NCI-H345 treated with DMSO at 0.1 percent for 48 hours (cell line): ENCODE measurements at regions not wholly inside any gene's neighbourhood (a gene's known extent, or its start where the extent isn't known, plus 50 kb on each side); places are given as distances from the start of the nearest gene placed in this dataset.

Source experiments
- DNase-seq: peaks from one replicate; lab custom pipeline; 2025; ENCODE audit not compliant: unreplicated experiment; lab: John Stamatoyannopoulos, UW

DNA sequence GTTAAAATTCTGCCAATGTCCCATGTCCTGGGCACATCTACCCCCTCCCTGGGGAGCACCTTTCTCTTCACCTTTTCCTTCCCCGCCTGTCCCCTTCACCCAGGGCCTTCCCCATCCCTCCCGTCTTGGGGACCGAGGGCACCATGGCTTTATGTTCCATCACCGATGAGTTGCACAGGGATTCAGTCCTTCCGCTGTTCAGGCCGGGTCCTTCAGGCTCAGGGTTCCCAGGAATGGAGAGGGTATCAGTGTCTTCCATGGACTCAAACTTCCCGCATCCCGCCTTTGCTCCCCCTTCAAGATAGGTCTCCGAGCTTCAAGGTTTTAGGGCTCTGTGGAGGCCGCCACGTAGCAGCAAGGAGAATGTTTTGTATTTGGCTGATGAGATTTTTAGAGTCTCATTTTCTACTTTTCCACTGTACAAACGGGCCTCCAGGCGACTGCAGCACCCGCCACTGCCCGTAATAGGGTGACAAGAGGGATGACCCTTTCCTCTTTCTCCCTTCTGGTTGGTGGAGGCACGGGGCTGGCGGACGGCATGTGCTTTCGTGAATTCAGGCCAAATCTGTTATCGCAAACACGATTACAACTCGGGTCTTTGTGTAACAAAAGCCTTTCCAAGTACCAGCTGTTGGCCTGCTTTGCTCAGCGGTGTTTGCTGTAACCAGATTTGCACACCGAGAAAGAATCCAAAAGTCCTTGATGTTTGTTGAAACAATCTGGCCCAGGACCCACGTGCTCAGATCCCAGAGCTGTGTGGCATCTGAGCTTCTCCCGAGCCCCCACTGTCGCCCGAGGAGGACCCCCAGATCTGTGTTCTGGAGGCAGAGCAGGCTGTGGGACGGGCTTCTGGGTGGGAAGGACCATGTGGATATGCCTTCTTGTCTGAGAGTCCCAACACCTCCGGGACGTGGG lies 236.3 kb downstream of the SEC14L1 start:
- DNase-seq: no peak

DNA sequence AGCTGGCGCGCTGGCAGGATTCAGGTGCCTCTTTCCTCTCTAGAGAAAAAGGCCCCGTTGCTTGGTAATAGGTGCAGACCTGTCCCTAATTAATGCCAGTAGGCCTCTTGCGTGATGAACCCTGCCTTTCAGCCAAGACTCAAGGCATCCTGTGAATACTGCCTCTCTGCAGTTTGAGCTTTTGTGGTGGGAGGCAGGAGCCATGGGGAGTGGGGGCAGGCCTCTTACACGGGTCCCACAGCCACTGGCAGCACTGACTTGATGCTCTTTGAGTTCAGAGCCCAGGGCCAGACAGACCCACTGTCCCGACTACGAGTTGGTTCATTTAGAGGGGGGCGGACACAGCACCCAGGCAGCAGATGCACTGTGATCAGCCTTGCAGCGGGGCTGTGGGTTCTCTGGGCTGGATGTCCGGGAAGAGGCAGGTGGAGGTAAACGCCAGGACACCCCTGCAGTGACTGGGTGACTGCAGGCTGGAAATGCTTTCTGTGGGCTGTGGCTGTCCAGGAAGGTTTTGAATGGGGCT lies 237.0 kb downstream of the SEC14L1 start:
- DNase-seq: no peak

- no peak for DNase-seq
Measured at GRCh38 chr17:77378318-77379064, 237.7 kb downstream of the SEC14L1 start.

DNA sequence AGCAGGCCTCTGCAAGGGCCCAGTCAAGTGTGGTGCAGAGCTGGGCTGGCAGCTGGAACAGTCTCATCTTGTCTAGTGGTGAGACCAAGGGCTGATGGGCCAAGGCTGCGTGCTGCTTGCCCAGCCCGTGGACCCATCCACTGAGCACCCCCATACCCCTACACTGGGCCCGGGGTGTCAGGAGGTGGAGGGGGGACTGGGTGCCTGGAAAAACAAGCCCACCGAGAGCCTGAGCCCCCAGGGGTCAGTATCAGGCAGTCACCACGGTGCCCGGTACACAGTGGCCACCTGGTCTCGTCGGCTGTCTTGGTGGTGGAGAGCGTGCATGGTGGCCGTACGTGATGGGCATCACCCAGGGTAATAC lies 238.3 kb downstream of the SEC14L1 start:
- DNase-seq: no peak

DNA sequence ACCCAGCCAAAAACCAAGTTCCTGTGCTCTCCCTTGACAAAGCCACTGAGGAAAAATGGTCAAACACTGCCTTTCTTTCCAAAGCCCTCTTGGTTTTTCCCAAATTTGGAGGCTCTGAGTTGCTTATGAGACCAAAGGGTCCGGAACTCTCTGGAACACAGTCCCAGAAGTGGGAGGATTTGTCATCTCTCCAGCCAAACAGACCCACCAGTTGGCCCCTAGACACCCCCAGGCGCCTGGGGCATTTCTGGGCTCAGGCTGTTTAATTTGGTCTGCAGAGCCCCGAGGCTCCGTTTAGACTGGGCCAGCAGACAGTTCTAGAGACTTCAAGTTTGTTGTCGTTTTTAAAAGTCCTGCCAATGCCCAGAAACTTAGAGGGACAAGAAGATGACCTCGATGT lies 239.1 kb downstream of the SEC14L1 start:
- no peak for DNase-seq

DNA sequence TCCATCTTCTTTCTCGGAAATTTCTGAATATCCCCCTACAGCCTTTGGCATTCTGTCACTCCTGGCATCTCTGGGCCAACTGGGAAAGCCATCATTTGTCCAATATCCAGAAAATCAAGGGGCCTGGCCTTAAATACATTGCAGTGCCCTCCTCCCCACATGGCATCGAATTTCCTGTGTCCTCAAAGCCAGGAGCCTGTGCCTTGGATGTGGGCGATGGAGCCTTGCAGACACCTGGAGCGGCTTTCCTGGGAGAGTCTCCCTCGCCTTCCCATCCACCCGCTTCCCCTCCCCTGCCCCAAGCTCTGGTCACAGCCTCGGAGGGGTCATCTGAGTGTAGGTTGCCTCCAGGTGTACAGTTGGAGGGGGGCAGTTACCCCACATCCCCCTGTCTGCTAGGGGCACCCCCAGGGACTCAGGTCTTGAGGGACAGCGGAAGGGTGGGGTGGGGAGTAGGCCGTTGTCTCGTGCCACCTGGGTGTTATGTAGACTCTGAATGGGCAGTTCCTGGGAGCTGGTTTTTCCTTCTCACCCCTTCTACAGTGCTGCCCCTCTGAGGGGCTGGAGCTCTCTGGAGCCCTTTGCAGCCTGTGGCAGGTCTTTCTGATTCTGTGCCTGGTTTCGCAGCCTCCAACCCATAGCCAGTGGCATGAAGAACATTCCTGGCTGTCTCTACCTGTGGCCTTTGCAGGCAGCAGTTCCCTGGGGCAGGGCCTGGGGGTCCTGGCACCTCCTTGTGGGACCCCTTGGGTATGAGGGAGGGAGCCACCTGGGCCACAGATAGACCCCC lies 239.8 kb downstream of the SEC14L1 start:
- no peak for DNase-seq

- no peak for DNase-seq
Measured at GRCh38 chr17:77381185-77381700, 240.5 kb downstream of the SEC14L1 start.

DNA sequence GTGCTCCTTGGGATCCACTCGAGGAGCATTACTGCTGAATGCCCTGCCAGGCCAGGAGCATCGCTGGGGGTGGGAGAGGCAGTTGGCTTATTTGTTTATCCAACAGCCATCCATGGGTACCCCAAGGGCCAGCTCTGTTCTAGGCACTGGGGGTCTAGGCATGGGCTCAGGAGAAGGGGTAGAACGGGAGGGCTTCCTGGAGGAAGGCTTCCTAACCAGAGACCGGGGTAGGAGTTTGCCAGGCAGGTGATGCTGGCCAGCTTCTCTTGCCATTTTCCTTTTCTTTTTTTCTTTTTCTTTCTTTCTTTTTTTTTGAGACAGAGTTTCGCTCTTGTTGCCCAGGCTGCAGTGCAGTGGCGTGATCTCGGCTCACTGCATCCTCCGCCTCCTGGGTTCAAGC lies 241.0 kb downstream of the SEC14L1 start:
- DNase-seq: no peak

DNA sequence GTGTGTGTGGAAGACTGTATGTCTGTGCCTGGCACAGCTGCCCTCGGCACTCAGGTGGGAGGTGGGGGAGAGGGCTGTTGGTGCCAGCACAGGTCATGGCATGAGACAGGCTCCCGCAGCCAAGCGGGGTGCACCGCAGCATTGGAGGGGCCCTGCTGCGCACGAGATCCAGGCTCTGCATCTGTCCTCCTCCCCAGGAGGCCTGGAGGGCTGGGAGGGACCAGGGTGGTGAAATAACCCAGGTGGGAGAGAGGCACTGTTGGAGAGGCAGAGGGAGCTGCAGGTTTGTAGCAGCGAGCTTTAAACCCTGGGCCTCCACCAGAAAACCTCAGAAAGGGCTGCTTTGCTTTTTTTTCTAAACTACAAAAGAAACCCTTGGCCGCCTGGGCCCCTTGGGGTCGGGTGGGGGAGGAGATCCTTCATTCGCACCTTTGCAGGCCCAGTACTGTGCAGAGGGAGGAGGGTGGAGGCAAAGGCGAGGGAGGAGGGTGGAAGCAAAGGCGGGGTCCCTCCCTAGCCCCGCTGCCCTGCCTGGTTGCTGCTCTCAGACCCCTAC lies 241.7 kb downstream of the SEC14L1 start:
- DNase-seq: no peak

- no peak for DNase-seq
Measured at GRCh38 chr17:77382966-77383612, 242.3 kb downstream of the SEC14L1 start.

- DNase-seq: no peak
Measured at GRCh38 chr17:77383613-77384608, 243.1 kb downstream of the SEC14L1 start.

DNA sequence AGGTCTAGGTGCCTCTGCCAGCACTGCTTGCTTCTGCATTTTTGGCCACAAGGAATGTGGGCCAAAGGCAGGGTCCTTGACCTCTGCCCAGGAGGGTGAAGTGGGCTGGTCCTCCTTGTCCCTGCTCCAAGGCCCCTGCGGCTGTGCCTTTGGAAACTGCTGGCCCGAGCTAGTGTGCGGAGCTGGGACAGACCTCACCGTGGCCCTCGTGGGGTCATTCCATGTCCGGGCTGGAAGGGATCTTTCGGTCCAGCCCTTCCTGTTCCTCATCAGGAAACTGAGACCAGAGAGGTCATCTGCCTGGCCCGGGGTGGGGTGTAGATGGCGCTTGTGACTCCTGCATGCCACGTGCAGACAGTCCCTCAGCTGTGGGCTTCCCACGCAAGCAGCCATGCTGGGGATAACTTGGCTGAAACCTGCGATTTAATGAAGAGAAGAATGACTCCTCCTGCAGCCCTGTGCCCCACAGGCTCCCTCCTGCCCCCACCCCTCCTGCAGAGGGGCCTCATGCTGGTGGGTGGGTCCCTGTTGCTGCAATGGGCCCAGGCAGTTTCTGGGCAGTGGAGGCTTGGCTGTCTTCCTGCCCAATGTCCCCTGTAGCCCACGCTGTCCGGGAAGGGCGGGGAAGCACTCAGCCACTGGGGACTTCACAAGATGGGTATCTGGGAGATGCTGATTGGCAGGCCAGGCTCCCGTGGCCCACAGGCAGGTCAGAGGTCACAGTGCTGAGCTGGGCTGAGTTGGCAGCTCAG lies 245.2 kb downstream of the SEC14L1 start:
- no peak for DNase-seq

- no peak for DNase-seq
Measured at GRCh38 chr17:77386502-77387192, 245.9 kb downstream of the SEC14L1 start.

- DNase-seq: no peak
Measured at GRCh38 chr17:77387891-77388290, 247.1 kb downstream of the SEC14L1 start.

DNA sequence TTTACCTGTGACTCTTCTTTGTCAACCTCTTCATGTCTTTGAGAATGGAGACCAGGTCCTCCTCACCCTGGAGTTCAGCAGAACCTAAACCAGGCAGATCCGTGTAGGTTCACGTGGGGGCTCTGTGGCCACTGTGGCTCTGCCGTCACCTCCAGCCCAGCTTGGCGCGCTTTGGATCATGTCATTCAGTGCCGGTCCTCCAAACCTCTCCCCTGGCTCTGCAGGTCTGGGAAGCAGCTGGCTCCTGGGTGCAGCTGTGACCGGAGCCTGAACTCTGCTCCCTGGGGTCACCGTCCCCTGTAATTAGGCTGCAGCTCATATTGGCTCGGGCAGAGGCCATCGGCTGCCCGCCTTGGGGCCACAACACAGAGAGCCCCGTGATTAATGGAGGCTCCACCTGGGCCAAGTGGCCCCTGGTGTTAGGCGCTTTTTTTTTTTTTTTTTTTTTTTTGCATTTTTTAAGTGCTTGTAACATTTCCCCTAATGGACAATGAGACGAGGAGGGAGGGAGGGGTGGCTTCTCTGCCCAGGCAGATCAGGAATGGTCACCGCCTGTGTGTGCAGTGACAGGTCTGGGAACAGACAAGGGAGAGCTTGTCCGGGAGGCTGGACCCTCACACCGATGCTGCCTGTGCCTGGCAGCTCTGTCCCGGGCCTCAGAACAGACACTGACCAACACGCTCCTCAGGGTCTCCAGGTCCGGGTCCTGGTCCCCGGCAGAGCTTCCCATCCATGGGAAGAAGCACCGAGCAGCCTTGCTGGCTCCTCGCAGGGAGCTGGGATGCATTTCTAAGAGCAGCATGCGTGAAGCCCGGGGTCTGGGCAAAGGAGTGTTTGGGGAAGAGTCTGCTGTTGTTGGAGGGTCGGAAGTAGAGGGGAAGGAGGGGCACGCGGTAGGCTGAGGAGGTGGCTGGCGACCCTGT lies 247.9 kb downstream of the SEC14L1 start:
- DNase-seq: no peak

DNA sequence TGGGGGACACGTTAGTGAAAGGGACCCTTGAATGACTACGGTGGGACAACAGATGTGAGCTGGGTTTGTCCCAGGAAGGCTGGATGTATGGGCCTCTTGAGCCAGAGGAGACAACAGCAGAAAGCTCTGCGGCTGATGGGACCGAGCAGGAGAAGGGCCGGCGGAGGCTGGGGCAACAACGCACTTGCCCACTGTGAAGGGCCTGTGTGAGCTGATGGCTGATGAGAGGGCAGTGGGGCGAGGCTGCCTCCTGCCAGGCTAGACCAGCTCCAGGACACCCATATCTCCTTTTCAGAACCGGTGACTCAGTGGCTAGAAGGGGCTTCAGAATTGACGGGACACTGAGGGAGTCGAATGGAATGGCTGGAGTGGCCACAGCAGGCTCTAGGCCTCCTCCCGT lies 250.1 kb downstream of the SEC14L1 start:
- DNase-seq: no peak
